HCT116 (cell line): ENCODE measurements at regions not wholly inside any gene's neighbourhood (a gene's known extent, or its start where the extent isn't known, plus 50 kb on each side); places are given as distances from the start of the nearest gene placed in this dataset.

ENCODE experiments used
- CTCF ChIP-seq, 3 experiments: fragments of 200-600 bp in 1 of 3; sonication (generic) in 1 of 3; IDR thresholded peaks in 2 of 3; conservative IDR thresholded peaks in 1 of 3; 2 replicates each; pipeline ENCODE4 v1.5.1; 2012 to 2017; ENCODE audit warnings: low read depth in 2 of 3, low read length in 2 of 3, antibody characterized with exemption in 1 of 3, borderline replicate concordance in 1 of 3, control low read depth in 1 of 3, mild to moderate bottlenecking in 1 of 3, mixed read lengths in 1 of 3, mixed run types in 1 of 3, moderate library complexity in 1 of 3; ENCODE audit not compliant: insufficient read depth in 1 of 3
- EZH2 ChIP-seq: fragments of 200-600 bp; sonication (generic); IDR thresholded peaks from 2 replicates; pipeline ENCODE4 v1.6.1; 2017; ENCODE audit warnings: antibody characterized with exemption, mixed run types
- POLR2AphosphoS5 ChIP-seq: IDR thresholded peaks from 2 replicates; pipeline ENCODE4 v1.6.1; 2011; ENCODE audit warnings: mild to moderate bottlenecking, low read depth, low read length, moderate library complexity
- YY1 ChIP-seq: IDR thresholded peaks from 2 replicates; pipeline ENCODE4 v1.6.1; 2011; ENCODE audit warnings: low read length, low read depth, moderate library complexity, mild to moderate bottlenecking; ENCODE audit not compliant: insufficient replicate concordance; ENCODE audit errors: extremely low read depth
- ZBTB33 ChIP-seq: IDR thresholded peaks from 2 replicates; pipeline ENCODE4 v1.6.1; 2011; ENCODE audit warnings: mild to moderate bottlenecking, low read length, moderate library complexity; ENCODE audit not compliant: insufficient replicate concordance; ENCODE audit errors: extremely low read depth

GRCh38 chr5:26482076-26482809 is 556.1 kb downstream of the CDH9 start:
- TF ChIP-seq CTCF (IDR thresholded peaks at IDR 0.05 in 2 of 3, conservative IDR thresholded peaks at IDR 0.05 in 1 of 3; ENCODE audit: borderline replicate concordance in 1 of 3, insufficient read depth in 1 of 3, low read depth in 2 of 3, low read length in 2 of 3), result no peak
- TF ChIP-seq YY1, result no peak
- no peak for TF ChIP-seq EZH2
- no peak for TF ChIP-seq POLR2AphosphoS5
- no peak for TF ChIP-seq ZBTB33
